HG03342 (cell line): ENCODE measurements at regions not wholly inside any gene's neighbourhood (a gene's known extent, or its start where the extent isn't known, plus 50 kb on each side); places are given as distances from the start of the nearest gene placed in this dataset.

Experiments
- ATAC-seq: cut with Tn5 transposase; IDR thresholded peaks from one replicate; pipeline ENCODE4 v1.9.1; 2021; ENCODE audit warnings: mild to moderate bottlenecking, moderate library complexity; ENCODE audit not compliant: unreplicated experiment

DNA sequence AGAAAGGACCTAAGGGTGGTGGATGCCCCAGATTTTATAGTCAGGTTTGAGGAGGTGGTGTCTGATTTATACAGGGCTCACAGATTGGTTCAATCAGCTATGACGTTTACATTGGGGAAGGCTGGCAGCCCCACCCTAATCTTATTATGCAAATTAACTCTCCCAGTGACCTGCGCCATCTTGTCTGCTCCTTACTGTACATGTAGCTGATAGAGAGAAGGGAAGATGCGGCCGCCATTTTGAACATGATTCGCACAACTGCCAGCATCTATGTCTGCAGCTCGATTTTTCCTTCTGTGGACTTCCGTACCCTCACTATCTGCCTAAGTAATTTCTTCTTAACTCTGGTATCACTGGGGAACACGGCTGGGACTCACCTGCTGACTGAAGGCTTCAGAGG lies 619.0 kb upstream of the DPP6 start:
- ATAC-seq, result no peak

DNA sequence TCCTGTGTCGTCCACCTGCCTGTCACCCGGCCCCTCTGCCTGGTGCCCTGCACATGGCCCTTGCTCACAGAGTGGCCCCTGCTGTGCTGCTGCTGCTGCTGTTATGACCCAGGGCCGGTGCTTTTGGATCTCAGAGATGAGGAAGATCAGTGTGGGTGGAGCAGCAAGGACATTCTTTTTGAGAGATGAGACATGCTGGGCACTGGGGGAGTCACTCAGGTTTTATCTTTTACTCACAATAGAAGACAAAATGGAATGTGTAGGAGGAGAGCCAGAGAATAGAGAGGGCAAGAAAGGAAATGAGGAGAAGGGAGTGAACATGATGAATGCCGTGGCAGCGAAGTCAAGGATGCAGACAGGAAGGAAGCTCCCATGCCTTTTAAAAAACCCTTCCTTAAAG lies 611.5 kb upstream of the DPP6 start:
- ATAC-seq, result no peak

- ATAC-seq, result no peak
Observed at GRCh38 chr7:153443032-153443701, 609.0 kb upstream of the DPP6 start.

GRCh38 chr7:153444641-153445040 lies 607.6 kb upstream of the DPP6 start:
- no peak for ATAC-seq

- ATAC-seq, result no peak
Observed at GRCh38 chr7:153445641-153446040, 606.6 kb upstream of the DPP6 start.

GRCh38 chr7:153446490-153446889 lies 605.7 kb upstream of the DPP6 start:
- ATAC-seq, result no peak

GRCh38 chr7:153447011-153447410 lies 605.2 kb upstream of the DPP6 start:
- ATAC-seq, result no peak

DNA sequence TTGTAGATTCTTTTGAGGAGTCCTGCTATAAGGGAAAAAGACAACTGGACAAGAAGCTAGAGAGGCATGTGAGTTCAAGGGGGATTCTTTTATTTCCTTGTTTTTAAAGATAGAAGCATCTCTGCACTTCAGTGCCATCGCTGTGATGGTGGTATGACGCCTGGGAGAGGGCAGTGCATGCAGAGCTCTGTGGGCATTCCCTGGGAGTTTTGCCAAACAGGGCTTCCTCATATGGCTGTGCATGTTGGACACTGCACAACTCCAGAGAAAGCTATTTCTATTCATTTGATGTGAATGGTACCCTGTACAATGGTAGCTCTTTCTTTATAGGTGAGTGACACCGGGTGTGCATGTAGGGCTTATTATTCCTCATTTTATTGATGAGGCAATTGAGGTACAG lies 599.5 kb upstream of the DPP6 start:
- no peak for ATAC-seq

GRCh38 chr7:153454306-153454705 lies 597.9 kb upstream of the DPP6 start:
- ATAC-seq, result no peak

GRCh38 chr7:153457746-153458145 lies 594.5 kb upstream of the DPP6 start:
- ATAC-seq, result no peak

GRCh38 chr7:153470004-153470671 lies 582.1 kb upstream of the DPP6 start:
- ATAC-seq, result no peak

DNA sequence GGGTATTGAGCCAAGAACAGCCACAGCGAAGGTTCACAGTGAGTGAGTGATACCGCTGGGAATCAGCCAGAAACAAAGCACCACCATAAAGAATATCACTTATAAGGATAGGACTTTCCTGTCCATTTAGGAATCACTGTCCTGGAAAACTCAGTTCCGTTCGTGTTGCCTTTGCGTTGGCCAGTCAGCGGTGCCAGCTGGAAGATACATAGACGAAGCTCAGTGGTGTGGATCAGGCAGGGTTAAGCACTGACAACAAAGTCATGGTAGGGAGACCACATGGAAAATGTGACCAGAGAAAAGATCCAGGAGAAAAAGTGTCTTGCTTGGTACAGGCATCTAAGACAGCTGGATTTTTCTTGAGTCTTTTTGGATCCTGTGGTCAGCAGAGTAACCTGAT lies 579.7 kb upstream of the DPP6 start:
- no peak for ATAC-seq

- ATAC-seq, result no peak
Observed at GRCh38 chr7:153473185-153473584, 579.0 kb upstream of the DPP6 start.

GRCh38 chr7:153475239-153475638 lies 577.0 kb upstream of the DPP6 start:
- ATAC-seq, result no peak

GRCh38 chr7:153476166-153476565 lies 576.0 kb upstream of the DPP6 start:
- no peak for ATAC-seq

GRCh38 chr7:153496257-153496656 lies 555.9 kb upstream of the DPP6 start:
- no peak for ATAC-seq

DNA sequence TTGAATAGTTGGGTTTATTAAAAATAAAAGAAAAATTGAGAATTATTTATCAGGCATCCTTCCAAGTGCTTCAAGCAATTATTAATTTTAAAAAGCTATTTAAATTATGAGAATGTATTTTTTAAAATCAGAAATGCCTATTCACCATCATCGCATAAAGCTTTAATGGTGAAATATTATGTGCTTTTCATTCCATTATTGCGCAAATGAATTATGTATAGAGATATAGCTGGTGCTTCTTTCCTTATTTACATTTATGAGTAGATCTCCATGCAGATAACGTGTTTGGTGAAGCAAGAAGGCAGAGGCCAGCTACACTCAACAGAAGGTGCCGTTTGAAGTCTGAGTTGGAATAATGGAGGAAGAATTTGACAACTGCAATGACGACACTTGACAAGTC lies 549.1 kb upstream of the DPP6 start:
- no peak for ATAC-seq

DNA sequence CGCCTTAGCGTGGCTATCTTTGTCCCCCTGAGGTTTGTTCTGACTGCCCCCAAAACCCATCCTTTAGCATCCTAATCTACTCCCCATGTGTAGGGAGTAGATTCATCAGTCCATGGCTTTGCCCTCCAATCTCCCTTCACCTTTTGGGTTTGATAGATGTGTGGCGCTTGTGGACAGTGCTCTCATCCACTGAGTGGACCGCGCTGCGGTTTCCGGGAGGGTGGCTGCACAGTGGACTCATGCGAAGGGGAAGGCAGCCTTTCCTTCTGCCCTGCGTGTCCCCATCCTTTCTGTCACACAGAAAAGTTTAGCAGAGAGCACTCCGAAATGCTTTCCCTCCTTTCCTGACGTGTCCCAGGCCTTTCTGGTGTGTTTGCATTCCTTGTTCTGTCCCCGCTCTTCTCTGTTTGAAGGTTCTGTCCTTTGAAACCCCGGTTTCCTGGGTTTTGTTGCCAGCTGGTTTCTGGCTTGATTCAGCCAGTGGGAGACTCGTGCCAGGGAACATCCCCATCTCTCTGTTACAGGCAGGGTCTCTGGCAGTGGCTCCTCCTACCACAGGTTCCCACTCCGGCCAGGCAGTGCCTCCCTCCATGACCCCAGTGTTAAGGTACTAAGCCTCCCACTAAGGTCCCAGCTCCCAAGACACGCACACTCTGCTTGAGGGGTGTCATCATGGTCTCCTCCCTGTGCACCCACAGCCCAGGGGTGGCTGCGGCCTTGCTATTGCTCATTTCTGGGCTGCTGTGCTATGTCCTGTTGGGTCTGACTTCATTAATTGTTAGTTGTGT lies 547.7 kb upstream of the DPP6 start:
- no peak for ATAC-seq

- ATAC-seq, result no peak
Observed at GRCh38 chr7:153507885-153508284, 544.3 kb upstream of the DPP6 start.

DNA sequence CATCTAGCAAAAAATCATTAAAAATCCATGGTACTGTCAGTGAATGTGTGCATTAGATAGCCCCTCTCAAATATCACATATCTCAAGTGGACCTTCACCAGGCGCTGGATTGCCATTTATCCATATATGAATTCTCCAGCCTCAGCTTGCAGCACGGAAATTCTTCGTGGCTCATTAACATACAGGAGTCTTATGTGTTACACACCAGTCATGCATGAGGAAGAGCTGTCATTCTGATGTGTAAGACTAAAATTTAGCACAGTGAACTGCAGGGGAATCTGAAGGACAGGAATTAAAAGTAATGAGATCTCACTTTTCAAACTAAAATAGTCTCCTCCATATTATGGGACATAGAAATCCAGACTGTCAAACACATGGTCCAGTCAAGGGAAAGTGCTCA lies 542.4 kb upstream of the DPP6 start:
- no peak for ATAC-seq

DNA sequence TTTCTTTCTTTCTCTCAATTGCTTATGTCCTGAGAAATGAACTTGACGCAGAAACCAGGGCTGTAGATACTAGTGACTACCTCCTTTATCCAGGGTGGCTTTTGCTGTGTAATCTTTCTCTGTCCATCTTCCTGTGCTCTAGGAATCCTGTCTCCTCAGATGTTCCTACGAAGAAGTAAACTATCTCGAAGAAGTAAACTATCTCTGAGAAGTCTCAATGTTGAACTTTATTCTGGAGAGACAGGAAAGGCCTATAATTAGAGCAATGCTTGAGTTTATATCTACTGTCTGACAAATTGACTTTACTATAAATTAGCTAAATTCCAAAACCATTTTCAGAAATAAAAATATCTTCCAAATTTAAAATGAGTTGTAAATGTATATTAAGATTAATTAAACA lies 541.5 kb upstream of the DPP6 start:
- ATAC-seq, result no peak

DNA sequence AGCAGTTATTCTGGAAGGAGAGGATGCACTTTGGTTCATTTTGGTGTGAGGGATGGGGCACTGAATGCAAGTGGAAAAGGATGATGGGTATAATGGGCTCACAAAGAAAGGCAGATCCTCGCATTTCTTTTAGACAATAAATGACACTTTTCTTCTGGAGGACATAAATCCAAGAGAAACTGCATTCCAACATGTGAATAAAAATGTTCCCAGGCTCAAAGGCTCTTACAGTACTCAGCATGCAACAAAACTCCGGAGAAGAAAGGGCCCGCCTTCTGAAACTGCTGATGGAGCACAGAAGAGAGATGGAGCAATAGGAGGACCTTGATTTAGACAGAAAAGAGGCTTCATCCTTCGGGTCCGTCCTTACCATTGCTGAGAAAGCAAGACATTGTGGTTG lies 538.2 kb upstream of the DPP6 start:
- no peak for ATAC-seq
